K562 (cell line): ENCODE measurements at regions not wholly inside any gene's neighbourhood (a gene's known extent, or its start where the extent isn't known, plus 50 kb on each side); places are given as distances from the start of the nearest gene placed in this dataset.

Source experiments
- ATAC-seq: fragments of 200-7000 bp; cut with Tn5 transposase; 3 replicates; pipeline ENCODE4 v1.9.1; 2020; ENCODE audit warnings: moderate library complexity
- BruUV-seq: library from RNA; stranded (reverse); fragments of 400-500 nt; replicated peaks from 2 replicates; lab custom pipeline; 2021; lab: Mats Ljungman, UMichigan
- CTCF ChIA-PET: fragments of 300-600 bp; formaldehyde crosslinking; extraction: SDS; loops from one replicate; lab custom pipeline; 2021; ENCODE audit warnings: low intra/inter-chr PET ratio; lab: Yijun Ruan, JAX
- POLR2A ChIA-PET: fragments of 300-600, 350-650 bp; sonication (Branson Sonifier 250); formaldehyde crosslinking; extraction: SDS; loops from one replicate; lab custom pipeline; 2021; ENCODE audit warnings: antibody characterized with exemption, inconsistent platforms; lab: Yijun Ruan, JAX
- DNase-seq, 4 experiments: peaks; one replicate each; pipeline versions ENCODE4 v3.0.0 to v3.0.0-alpha.2; 2011 to 2018; ENCODE audit warnings: low spot score in 3 of 4, mixed read lengths in 3 of 4; ENCODE audit errors: extremely low read depth in 1 of 4
- FAIRE-seq: peaks from 2 replicates; lab custom pipeline; 2011; peaks lifted over from hg19 to GRCh38; lab: Jason Lieb, UNC
- H2AFZ ChIP-seq: 2 replicates; pipeline ENCODE4 v1.6.0; 2011; ENCODE audit warnings: low read depth, low read length, control low read depth, inconsistent platforms
- H3K27ac ChIP-seq: fragments of 200-600 bp; 3 replicates; pipeline ENCODE4 v1.8.0; 2011; ENCODE audit warnings: low read depth, mild to moderate bottlenecking, control low read depth, inconsistent platforms, low read length, moderate library complexity, mixed read lengths; ENCODE audit errors: extremely low read depth
- H3K27me3 ChIP-seq, 2 experiments: fragments of 300-600 bp in 1 of 2; 2 replicates in 1 of 2; 3 replicates in 1 of 2; pipeline versions ENCODE4 v1.6.0 to v1.8.0; 2011; ENCODE audit warnings: inconsistent platforms in 2 of 2, low read length in 2 of 2, mild to moderate bottlenecking in 1 of 2, mixed read lengths in 1 of 2, moderate library complexity in 1 of 2; ENCODE audit not compliant: control insufficient read depth in 2 of 2, insufficient read depth in 2 of 2
- H3K36me3 ChIP-seq: fragments of 300-600 bp; 3 replicates; pipeline ENCODE4 v1.8.0; 2011; ENCODE audit warnings: mild to moderate bottlenecking, low read length, inconsistent platforms; ENCODE audit not compliant: control insufficient read depth, insufficient read depth
- H3K4me1 ChIP-seq, 2 experiments: fragments of 200-600 bp in 1 of 2; replicated peaks in 1 of 2; 2 replicates in 1 of 2; 3 replicates in 1 of 2; pipeline versions ENCODE4 v1.5.1 to v1.8.0; 2011; ENCODE audit warnings: inconsistent platforms in 2 of 2, low read length in 2 of 2, mild to moderate bottlenecking in 1 of 2, mixed read lengths in 1 of 2, moderate library complexity in 1 of 2; ENCODE audit not compliant: control insufficient read depth in 2 of 2, insufficient read depth in 2 of 2
- H3K4me2 ChIP-seq: 2 replicates; pipeline ENCODE4 v1.6.1; 2011; ENCODE audit warnings: low read length, control low read depth, inconsistent platforms, mixed read lengths; ENCODE audit not compliant: insufficient read depth
- H3K4me3 ChIP-seq: fragments of 200-600 bp; sonication (generic), shearing (Covaris generic); 2 replicates; pipeline ENCODE4 v1.5.1; 2016; ENCODE audit warnings: control low read depth, inconsistent platforms
- H3K79me2 ChIP-seq: fragments of 200-600 bp; 3 replicates; pipeline ENCODE4 v1.8.0; 2011; ENCODE audit warnings: low read length, inconsistent platforms; ENCODE audit not compliant: control insufficient read depth, insufficient read depth
- H3K9ac ChIP-seq, 2 experiments: 2 replicates each; pipeline versions ENCODE4 v1.6.0 to v1.6.1; 2011; ENCODE audit warnings: low read depth in 2 of 2, low read length in 2 of 2, control low read depth in 1 of 2, inconsistent platforms in 1 of 2, mild to moderate bottlenecking in 1 of 2, mixed read lengths in 1 of 2; ENCODE audit not compliant: insufficient read depth in 1 of 2
- H3K9me1 ChIP-seq: one replicate; pipeline ENCODE4 v1.6.0; 2011; ENCODE audit warnings: inconsistent platforms, mild to moderate bottlenecking, low read length, moderate library complexity; ENCODE audit not compliant: control insufficient read depth, insufficient read depth
- H3K9me3 ChIP-seq: replicated peaks from 2 replicates; pipeline ENCODE4 v1.5.1; 2011; ENCODE audit warnings: low read depth, low read length, inconsistent platforms; ENCODE audit not compliant: control insufficient read depth, insufficient read depth
- H4K20me1 ChIP-seq: replicated peaks from 2 replicates; pipeline ENCODE4 v1.6.1; 2011; ENCODE audit warnings: low read length, inconsistent platforms, mixed read lengths; ENCODE audit not compliant: control insufficient read depth, insufficient read depth
- CHD2 ChIP-seq: IDR thresholded peaks from 2 replicates; pipeline ENCODE4 v1.6.1; 2011; ENCODE audit warnings: low read depth, low read length
- KAT7 ChIP-seq: sonication (generic); formaldehyde crosslinking; IDR thresholded peaks from 2 replicates; pipeline ENCODE4 v1.8.0; 2022; ENCODE audit warnings: missing genetic modification reagents, mild to moderate bottlenecking, borderline replicate concordance
- KDM2B ChIP-seq: fragments of 250-450 bp; sonication (Bioruptor Pico); IDR thresholded peaks from 2 replicates; pipeline ENCODE4 v1.8.0; 2021; ENCODE audit warnings: mild to moderate bottlenecking, moderate library complexity
- KLF16 ChIP-seq: IDR thresholded peaks from 2 replicates; pipeline ENCODE4 v1.6.1; 2016; ENCODE audit warnings: antibody characterized with exemption
- MECOM ChIP-seq: fragments of 250-450 bp; sonication (Bioruptor Pico); IDR thresholded peaks from 2 replicates; pipeline ENCODE4 v1.8.0; 2022; ENCODE audit warnings: inconsistent platforms
- MYNN ChIP-seq, 2 experiments: sonication (generic); formaldehyde crosslinking in 1 of 2; IDR thresholded peaks; 2 replicates each; pipeline versions ENCODE4 v1.5.0 to v1.6.1; 2016 to 2020; ENCODE audit warnings: antibody characterized with exemption in 1 of 2, missing genetic modification reagents in 1 of 2
- NR2F6 ChIP-seq: fragments of 450-650 bp; formaldehyde crosslinking; IDR thresholded peaks from 2 replicates; pipeline ENCODE4 v1.4.0; 2020; ENCODE audit warnings: mild to moderate bottlenecking
- RBFOX2 ChIP-seq: fragments of 200-400 bp; formaldehyde crosslinking; IDR thresholded peaks from 2 replicates; pipeline ENCODE4 v1.6.1; 2017; ENCODE audit warnings: low read depth, mild to moderate bottlenecking, low read length, moderate library complexity
- SIN3B ChIP-seq: fragments of 450-650 bp; IDR thresholded peaks from 2 replicates; pipeline ENCODE4 v1.6.1; 2017; ENCODE audit warnings: low read depth, mild to moderate bottlenecking, moderate library complexity
- TAF15 ChIP-seq: fragments of 200-400 bp; formaldehyde crosslinking; IDR thresholded peaks from 2 replicates; pipeline ENCODE4 v1.6.1; 2017; ENCODE audit warnings: mild to moderate bottlenecking, low read depth, low read length, moderate library complexity
- TOE1 ChIP-seq, 2 experiments: fragments of 450-650 bp in 1 of 2; sonication (generic) in 1 of 2; formaldehyde crosslinking in 1 of 2; IDR thresholded peaks; 2 replicates each; pipeline versions ENCODE4 v1.7.1 to v1.8.0; 2016 to 2022; ENCODE audit warnings: borderline replicate concordance in 2 of 2, mild to moderate bottlenecking in 2 of 2, antibody characterized with exemption in 1 of 2, inconsistent platforms in 1 of 2, low read depth in 1 of 2, missing genetic modification reagents in 1 of 2, moderate library complexity in 1 of 2
- ZC3H8 ChIP-seq: fragments of 450-650 bp; IDR thresholded peaks from 2 replicates; pipeline ENCODE4 v1.6.1; 2017
- ZNF232 ChIP-seq: sonication (generic); formaldehyde crosslinking; IDR thresholded peaks from 2 replicates; pipeline ENCODE4 v1.8.0; 2022; ENCODE audit warnings: mild to moderate bottlenecking, missing genetic modification reagents
- ZNF583 ChIP-seq: fragments of 250-450 bp; sonication (Bioruptor Pico); IDR thresholded peaks from 2 replicates; pipeline ENCODE4 v1.4.0; 2020
- ZNF77 ChIP-seq: fragments of 250-450 bp; sonication (Bioruptor Pico); IDR thresholded peaks from 2 replicates; pipeline ENCODE4 v1.5.0; 2020
- WGBS: fragments of 100-300 bp; shearing (Covaris generic); methylation state at CpG from one replicate; pipeline ENCODE4 v1.1.6; 2016; ENCODE audit warnings: low coverage, mixed read lengths; ENCODE audit not compliant: insufficient coverage; ENCODE audit errors: missing lambda C conversion rate; 5-methylcytosine and 5-hydroxymethylcytosine counted together
- in situ Hi-C: fragments of 300-500 bp; cut with MboI; formaldehyde crosslinking; loops from 4 replicates; pipeline ENCODE4 v1.15.0; 2018; ENCODE audit warnings: inconsistent platforms, mixed read lengths
- intact Hi-C: fragments of 100-400 bp; cut with micrococcal nuclease; formaldehyde crosslinking; loops from 2 replicates; pipeline ENCODE4 v1.14.2; 2022
- TF ChIP-seq, protein P1 (sequence below): sonication (generic); formaldehyde crosslinking; IDR thresholded peaks from 2 replicates; pipeline ENCODE4 v1.9.0; 2022; ENCODE audit warnings: mild to moderate bottlenecking, missing genetic modification reagents
- TF ChIP-seq, protein P2 (sequence below): sonication (generic); formaldehyde crosslinking; IDR thresholded peaks from 2 replicates; pipeline ENCODE4 v1.9.0; 2022; ENCODE audit warnings: mild to moderate bottlenecking, missing genetic modification reagents

DNA sequence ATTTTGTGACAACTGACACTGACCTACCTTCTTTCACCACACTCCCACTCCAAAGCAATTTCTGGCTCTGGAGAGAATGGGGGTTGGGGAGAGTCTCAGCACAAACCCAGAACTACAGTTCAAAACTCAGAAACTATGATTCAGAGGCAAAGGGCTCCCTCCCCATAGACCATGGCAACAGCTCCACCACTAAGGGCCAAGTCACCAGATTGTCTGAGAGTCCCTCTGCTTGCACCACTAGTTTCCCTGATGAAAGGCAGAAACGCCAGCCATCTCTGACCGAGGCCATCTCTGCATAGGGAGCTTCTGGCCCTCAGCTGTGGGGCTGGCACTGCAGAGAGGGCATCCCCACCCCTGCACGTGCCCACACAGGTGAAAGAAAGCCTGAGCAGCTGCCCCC, 112.4 kb upstream of the VSTM2B start:
- FAIRE-seq (no peak), ATAC-seq (no peak), DNase-seq (no peak)
- H3K9ac ChIP-seq, result no peak overlapping the region; a peak in 1 of 4 replicates
- peaks cover 0 to 24% of the 10 kb centered on the region in 2 experiments; a peak in 2 of 5 replicates for H3K27me3 ChIP-seq
- no TSS peak for BruUV-seq
- H3K9me3 ChIP-seq, result no peaks in the 10 kb centered on the region
- H3K4me3 ChIP-seq, result no peak overlapping the region
- WGBS, result 0% methylated on average over 3 of the region's 3 CpGs
- H3K4me1 ChIP-seq, result no peaks in the 10 kb centered on the region
- in situ Hi-C loops, result no loop called here
- H3K4me2 ChIP-seq, result no peak overlapping the region
- H3K36me3 ChIP-seq, result no peaks in the 10 kb centered on the region
- intact Hi-C loops, result no loop called here
- H3K9me1 ChIP-seq, result no peaks in the 10 kb centered on the region
- no peak overlapping the region for H3K27ac ChIP-seq
- no peaks in the 10 kb centered on the region for H3K79me2 ChIP-seq
- ChIA-PET POLR2A (interaction anchor here (0.6 to 0.7 kb wide), 2 partner anchors 12 to 95 kb away, joined by 3 read pairs; no protein-coding TSS in a partner anchor), CTCF (no interaction called here)
- peaks cover 4% of the 10 kb centered on the region; the same call in 1 of the 2 replicates for H4K20me1 ChIP-seq
- H2AFZ ChIP-seq, result no peak overlapping the region
- no peak for TF ChIP-seq ZNF232 (CRISPR knock-in tag)
- TF ChIP-seq RBFOX2, result no peak
- TF ChIP-seq ZNF77 (CRISPR knock-in tag), result no peak
- TF ChIP-seq KDM2B, result no peak
- TF ChIP-seq MECOM (CRISPR knock-in tag), result no peak
- no peak for TF ChIP-seq NR2F6 (CRISPR knock-in tag)
- no peak for TF ChIP-seq MYNN (IDR thresholded peaks at IDR 0.05)
- TF ChIP-seq MYNN (CRISPR knock-in tag; IDR thresholded peaks at IDR 0.05), result no peak
- no peak for TF ChIP-seq CHD2
- TF ChIP-seq SIN3B, result no peak
- TF ChIP-seq ZC3H8, result no peak
- TF ChIP-seq KAT7 (CRISPR knock-in tag), result no peak
- no peak for TF ChIP-seq ZNF583
- TF ChIP-seq, protein P1, sequence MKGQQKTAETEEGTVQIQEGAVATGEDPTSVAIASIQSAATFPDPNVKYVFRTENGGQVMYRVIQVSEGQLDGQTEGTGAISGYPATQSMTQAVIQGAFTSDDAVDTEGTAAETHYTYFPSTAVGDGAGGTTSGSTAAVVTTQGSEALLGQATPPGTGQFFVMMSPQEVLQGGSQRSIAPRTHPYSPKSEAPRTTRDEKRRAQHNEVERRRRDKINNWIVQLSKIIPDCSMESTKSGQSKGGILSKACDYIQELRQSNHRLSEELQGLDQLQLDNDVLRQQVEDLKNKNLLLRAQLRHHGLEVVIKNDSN (CRISPR knock-in tag), result no peak
- no peak for TF ChIP-seq KLF16
- TF ChIP-seq TOE1 (IDR thresholded peaks at IDR 0.05; ENCODE audit: borderline replicate concordance), result no peak
- no peak for TF ChIP-seq TOE1 (CRISPR knock-in tag; IDR thresholded peaks at IDR 0.05; ENCODE audit: borderline replicate concordance, low read depth)
- no peak for TF ChIP-seq TAF15
- TF ChIP-seq, protein P2, sequence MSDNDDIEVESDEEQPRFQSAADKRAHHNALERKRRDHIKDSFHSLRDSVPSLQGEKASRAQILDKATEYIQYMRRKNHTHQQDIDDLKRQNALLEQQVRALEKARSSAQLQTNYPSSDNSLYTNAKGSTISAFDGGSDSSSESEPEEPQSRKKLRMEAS, result no peak
